Superior temporal gyrus (tissue), 1 donor: ENCODE measurements at regions not wholly inside any gene's neighbourhood (a gene's known extent, or its start where the extent isn't known, plus 50 kb on each side); places are given as distances from the start of the nearest gene placed in this dataset.
"Not testable (repeated sequence)": the region's sequence is repeated elsewhere in the genome, so short reads cannot be mapped to it uniquely, and the experiment has no call there.

ENCODE experiments used
- DNase-seq: peaks from one replicate; pipeline ENCODE4 v3.0.0-alpha.2; 2016; ENCODE audit errors: extremely low spot score

- no peak for DNase-seq
These were observed 467.8 kb downstream of the PCDH7 start for GRCh38 chr4:31187979-31188378.

- no peak for DNase-seq
These were observed 469.8 kb downstream of the PCDH7 start for GRCh38 chr4:31189938-31190337.

DNA sequence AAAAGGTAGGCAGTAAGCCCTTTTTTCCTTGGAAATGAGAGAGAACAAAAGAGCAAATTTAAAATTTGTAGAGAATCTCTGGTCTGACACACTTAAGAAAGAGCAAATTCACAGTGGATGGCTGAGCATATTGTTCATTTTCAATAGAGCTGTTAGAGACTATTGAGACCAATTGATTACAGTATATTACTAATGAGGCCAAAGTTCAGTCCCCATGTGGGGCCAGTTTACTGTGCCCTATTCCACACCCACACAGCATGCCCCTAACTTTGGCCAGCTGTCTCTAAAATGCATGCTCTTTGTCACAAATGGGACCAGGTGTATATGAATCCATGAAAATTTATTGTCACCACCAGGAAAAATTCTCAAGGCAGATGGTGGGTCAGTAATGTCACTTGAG lies 470.5 kb downstream of the PCDH7 start:
- DNase-seq, result no peak

DNA sequence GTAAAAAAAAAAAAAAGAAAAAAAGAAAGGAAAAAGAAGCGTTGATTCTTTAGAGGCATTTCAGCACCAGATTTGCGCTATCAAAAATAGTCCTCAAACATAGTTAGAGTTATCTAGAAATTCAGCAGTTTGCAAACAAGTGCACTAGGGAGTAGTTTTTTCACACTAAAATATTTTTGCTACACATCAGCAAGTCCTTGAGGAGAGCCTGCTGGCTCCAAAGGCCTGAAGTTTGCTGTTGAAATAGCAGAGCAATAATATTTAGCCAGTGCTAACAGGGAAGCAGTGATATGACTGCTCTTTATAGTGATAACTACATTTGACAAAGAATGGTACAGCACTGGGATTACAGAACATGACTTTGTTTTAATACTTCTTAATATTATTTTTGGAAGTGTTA lies 472.2 kb downstream of the PCDH7 start:
- DNase-seq, result no peak

DNA sequence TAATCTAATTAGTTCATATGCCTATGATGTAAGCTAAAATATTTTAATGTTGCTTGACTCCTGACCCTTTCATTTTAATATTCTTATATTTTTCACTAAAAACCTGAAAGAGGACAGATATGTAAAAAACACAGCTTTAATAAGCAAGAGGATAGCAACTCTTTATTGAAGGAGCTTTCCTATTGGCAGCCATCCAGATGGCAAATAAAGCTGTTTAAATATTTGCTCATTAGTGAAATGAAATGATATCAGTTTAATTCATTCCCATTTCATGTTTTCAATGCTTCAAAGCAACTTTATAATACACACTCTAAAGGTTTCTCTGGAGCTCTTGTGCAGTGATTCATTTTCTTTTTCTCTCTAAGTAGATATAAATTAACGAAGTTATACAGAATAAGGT lies 473.4 kb downstream of the PCDH7 start:
- no peak for DNase-seq

DNA sequence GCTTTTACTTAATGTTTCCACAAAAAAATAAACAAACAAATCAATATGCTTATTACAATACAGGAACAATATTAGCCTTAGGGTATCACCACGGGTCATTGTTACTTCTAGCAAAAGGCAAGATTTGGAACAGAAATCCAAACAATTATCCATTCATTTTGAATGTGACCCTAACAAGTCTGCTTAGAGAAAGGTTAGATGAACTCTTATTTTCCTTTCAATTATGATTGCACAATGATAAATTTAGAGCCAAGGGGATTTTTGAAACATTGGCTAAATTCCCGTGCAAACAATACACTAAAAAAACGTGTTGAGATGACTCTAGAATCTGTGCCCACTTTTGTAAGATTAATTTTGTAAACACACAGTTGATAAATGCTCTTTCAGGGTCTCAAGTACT lies 474.7 kb downstream of the PCDH7 start:
- DNase-seq, result no peak

DNA sequence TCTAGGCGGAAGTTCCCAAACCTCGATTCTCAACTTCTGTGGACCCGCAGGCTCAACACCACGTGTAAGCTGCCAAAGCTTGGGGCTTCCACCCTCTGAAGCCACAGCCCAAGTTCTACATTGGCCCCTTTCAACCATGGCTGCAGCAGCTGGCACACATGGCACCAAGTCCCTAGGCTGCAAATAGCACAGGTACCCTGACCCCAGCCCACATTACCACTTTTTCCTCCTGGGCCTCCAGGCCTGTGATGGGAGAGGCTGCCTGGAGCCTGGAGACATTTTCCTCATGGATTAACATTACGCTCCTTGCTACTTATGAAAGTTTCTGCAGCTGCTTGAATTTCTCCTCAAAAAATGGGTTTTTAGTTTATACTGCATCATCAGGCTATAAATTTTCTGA lies 479.5 kb downstream of the PCDH7 start:
- no peak for DNase-seq

DNA sequence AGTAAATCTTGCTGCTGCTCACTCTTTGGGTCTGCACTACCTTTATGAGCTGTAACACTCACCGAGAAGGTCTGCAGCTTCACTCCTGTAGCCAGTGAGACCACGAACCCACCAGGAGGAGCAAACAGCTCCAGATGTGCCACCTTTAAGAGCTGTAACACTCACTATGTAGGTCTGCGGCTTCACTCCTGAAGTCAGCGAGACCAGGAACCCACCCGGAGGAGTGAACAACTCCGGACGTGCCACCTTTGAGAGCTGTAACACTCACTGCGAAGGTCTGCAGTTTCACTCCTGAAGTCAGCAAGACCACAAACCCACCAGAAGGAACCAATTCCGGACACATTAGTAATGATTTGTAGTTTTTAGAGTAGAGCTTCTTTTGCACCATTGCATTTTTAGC lies 481.9 kb downstream of the PCDH7 start:
- DNase-seq, result not testable (repeated sequence)

- DNase-seq, result no peak
These were observed 484.7 kb downstream of the PCDH7 start for GRCh38 chr4:31204874-31205273.

GRCh38 chr4:31220921-31221320 lies 500.8 kb downstream of the PCDH7 start:
- no peak for DNase-seq

- no peak for DNase-seq
These were observed 507.9 kb downstream of the PCDH7 start for GRCh38 chr4:31228068-31228467.

GRCh38 chr4:31230594-31230993 lies 510.4 kb downstream of the PCDH7 start:
- no peak for DNase-seq

DNA sequence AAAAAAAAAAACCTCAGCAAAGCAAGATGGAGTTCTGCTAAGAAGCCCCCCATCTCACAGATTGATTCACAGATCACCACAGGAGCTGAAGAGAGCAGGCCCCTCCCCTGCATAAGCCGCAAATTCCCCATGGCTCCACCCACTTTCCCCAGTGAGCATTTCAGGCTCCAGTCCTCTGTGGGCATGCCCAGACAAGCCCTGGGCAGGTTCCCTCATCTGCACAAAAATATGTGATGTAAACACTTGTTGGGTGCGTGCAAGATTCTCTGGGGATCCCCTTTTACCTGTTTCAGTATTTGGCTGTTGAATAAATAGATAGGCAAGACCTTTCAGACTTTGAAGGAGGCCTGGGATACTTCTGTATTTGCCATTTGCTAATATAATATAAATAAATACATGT lies 514.3 kb downstream of the PCDH7 start:
- DNase-seq, result no peak

DNA sequence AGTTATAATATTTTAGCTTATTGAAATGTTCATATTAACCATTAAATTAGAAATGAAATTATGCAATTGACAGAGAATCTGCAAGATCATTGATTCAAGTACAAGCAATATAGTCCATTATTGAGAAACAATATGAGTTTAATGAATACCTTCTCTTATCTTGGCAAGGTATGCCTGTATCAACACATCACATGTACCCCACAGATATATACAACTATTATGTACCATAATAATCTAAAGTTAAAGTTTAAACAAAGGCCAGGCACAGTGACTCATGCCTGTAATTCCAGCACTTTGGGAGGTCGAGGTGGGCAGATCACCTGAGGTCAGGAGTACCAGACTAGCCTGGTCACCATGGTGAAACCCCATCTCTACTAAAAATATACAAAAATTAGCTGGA lies 514.7 kb downstream of the PCDH7 start:
- no peak for DNase-seq

DNA sequence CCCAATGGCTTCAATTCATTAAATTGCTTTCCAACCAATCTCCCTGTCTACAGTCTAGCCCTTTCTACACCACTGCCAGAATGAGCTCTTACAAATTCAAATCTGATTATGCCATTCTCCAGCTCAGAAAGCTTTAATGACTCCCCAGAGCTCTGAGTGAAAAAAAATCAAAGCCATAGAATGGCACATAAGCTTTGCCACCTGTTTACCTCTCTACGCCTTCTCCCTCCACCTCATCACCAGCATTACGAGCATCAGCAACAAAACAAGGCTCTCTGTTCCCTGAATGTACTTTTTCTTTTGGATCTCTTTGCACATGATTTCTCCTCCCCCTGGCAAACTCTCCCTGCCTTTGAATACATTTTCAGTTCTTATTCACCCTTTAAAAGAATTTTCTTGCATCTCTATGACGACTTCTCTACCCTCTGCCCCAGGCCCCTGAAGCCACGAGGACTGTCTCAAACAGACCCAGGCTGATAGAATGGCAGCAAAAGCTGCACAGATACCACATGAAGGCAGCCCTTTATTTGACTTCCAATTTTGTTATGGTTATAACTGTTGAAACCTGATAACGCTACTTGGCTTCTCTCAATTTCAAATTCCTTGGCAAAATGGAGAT lies 516.0 kb downstream of the PCDH7 start:
- DNase-seq, result no peak

GRCh38 chr4:31236639-31237173 lies 516.5 kb downstream of the PCDH7 start:
- DNase-seq, result no peak

- no peak for DNase-seq
These were observed 517.1 kb downstream of the PCDH7 start for GRCh38 chr4:31237233-31237632.

DNA sequence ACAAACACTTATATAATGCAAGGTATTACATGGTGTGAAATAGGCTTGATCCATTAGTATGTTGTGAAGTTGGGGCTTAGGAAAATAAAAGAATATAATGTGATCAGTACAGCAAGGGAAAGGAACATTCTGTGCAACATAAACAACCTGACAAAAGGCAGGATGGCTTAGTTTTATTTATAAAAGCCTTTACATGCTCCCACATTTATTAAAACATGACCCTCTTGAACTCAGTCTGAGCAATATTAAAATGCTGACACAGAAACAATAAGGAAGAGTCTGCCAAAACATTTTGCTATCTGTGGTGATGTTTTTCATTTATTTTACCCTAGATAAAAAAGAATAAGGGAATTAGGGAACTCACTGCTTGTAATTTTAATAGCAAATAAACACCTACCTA lies 519.7 kb downstream of the PCDH7 start:
- DNase-seq, result no peak

GRCh38 chr4:31241504-31242106 lies 521.4 kb downstream of the PCDH7 start:
- no peak for DNase-seq

DNA sequence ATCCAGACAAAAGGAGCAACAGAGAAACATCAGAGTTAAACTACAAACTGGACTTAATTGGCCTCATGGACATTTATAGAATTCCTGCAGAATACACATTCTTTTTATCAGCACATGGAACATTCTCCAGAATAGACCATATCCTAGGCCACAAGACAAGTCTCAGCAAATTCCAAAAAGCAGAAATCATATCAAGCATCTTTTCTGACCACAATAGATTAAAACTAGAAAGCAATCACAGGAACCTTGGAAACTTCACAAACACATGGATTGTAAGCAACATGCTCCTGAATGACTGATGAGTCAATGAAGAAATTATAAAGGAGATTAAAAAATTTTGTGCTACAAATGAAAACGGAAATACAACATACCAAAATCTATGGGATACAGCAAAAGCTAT lies 526.7 kb downstream of the PCDH7 start:
- DNase-seq, result no peak

DNA sequence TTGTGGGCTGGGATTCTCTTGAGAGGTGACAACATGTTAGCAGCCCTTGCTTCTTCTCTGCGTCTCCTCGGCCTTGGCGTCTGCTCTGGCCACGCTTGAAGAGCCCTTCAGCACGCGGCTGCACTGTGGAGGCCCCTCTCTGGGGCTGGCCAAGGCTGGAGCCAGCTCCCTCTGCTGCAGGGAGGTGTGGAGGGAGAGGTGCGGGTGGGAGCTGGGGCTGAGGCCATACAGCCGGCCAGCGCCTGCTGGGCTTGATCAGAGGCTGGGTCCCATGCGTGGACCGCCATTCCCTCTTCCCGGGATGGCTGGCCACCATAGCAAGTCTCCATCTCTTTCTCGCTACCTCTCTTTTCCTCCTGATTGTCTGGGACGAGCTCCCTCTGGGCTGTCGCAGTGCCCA lies 539.0 kb downstream of the PCDH7 start:
- no peak for DNase-seq

DNA sequence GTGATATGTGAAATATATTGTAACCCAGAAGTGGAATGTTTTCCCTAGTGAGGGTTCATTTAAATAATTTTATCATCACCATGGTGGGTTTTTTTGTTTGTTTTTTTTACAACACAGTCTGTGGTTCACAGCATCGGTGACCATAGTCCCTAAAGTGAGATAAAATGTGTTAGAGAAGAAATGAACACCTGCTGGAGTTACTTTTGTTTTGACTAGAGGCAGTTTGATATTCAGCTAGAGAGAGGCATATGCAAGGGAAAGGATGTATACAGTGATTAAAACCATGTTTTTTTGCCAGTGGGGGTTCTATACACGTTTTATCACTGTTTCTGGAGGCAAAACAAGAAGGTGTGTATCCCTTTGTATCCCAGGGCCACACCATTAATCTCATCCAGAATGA lies 541.5 kb downstream of the PCDH7 start:
- DNase-seq, result no peak

DNA sequence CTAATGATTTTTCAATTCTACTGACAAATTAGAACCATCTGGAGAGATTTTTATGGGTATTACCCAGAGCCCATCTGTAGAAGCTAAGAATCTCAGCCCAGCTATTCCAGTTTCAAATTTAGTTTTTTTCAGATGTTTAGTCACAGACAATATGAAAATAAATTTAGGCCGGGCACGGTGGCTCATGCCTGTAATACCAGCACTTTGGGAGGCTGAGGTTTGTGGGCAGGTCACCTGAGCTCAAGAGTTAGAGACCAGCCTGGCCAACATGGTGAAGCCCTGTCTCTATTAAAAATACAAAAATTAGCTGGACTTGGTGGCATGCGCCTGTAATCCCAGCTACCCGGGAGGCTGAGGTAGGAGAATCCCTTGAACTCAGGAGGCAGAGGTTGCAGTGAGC lies 545.9 kb downstream of the PCDH7 start:
- DNase-seq, result not testable (repeated sequence)
